Anterior cingulate cortex (tissue), 58 donors: ENCODE measurements at regions not wholly inside any gene's neighbourhood (a gene's known extent, or its start where the extent isn't known, plus 50 kb on each side); places are given as distances from the start of the nearest gene placed in this dataset.
"Not testable (repeated sequence)": the region's sequence is repeated elsewhere in the genome, so short reads cannot be mapped to it uniquely, and the experiment has no call there.

Source experiments
- DNase-seq, 58 donors: peaks; one replicate each; lab custom pipeline; 2025; lab: John Stamatoyannopoulos, UW

DNA sequence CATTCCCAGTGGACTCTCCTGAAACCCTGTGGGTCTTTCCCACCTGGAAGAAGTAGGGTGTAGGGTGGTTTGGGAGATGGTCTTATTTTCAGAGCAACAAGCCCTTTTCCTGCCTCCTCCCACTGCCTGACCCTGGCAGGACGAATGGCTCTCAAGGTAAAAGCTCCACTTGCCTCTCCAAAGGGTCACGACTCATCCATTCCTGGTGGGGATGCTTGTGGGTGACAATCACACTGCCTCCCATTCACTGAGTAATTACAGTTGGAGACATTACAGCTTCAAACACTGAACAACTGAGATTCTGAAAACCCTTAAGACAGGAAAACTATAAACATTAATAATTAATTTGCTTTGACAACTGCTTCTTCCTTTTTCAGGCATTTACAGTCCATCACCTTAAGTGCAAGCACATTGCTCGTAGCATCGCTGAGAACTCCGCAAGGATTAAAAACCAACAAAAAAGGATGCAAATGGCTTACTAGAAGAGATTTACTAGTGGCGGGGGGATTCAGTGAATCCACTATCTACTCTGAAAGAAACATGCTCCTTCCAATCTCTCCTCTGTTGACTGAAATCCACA, 199.6 kb upstream of the IRS2 start:
- no peak for DNase-seq

GRCh38 chr13:109983447-109983846, 197.1 kb upstream of the IRS2 start:
- peak in 5 of 58 donors; percentile 1 to 29 (median 6) for DNase-seq

DNA sequence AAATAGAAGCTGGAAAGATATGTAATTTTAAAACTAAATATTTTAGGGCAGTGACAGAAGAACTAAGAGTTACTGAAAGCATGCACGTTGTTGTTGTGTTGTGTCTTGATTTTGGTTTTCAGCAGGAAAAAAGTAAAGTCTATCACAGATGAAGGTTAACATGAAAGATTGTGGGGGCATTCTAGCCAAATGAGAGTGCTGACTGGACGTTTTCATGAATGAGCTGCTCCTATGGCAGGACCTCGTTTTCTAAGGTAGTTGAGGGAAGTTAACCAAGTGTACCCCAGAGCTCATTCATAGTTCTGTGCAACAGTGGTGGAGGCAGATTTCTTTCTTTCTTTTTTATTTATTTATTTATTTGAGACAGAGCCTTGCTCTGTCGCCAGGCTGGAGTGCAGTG, 194.6 kb upstream of the IRS2 start:
- no peak for DNase-seq

- DNase-seq = not testable (repeated sequence)
Measured at GRCh38 chr13:109979676-109980075, 193.3 kb upstream of the IRS2 start.

DNA sequence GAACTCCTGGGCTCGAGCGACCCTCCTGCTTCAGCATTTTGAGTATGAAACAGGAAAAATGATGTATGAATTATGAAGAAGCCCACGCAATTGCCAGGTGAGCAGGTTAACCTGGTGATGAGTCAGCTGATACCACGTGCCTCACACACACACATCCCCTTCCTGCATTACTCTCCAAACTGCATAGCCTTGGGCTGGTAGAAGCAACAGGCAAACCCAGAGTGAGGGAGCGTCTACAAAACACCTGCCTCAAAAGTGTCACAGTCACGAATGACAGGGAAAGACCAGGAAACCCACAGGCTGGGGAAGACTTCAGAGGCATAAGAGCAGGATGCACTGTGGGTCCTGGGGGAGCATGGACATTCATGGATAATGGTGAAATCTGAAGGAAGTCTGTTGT, 192.8 kb upstream of the IRS2 start:
- DNase-seq = no peak

DNA sequence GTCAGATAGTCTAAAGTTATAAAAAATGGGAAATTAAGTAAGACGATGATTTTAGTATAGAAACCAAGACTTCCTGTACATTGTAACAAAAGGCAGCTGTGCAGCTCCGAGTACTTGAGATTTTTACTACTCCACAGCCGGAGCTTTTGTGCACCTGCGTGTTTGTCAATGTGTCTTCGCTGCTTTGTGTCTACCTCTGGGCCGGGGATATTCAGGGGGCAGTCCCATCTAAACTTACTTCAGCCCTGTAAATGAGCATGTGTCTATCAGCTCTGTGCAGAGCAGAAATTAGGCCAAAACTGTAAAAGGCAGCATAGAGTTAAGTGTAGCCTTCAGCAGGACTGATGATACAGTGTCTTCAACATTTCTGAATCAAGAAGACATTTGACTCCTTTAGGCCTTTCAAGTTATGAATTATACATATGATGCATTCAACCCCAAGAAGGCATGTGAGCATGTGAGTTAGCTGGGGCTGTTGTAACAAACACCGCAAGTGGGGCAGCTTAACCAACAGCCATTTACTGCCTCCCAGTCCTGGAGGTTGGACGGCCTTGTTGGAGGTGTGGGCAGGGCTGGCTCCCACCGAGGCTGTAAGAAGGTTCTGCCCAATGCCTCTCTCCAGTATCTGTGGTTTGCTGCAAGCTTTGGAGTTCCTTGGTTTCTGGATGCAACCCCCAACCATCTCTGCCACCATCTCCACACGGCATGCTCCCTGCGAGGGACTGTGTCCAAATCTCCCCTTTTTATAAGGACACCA, 191.0 kb upstream of the IRS2 start:
- DNase-seq = no peak

DNA sequence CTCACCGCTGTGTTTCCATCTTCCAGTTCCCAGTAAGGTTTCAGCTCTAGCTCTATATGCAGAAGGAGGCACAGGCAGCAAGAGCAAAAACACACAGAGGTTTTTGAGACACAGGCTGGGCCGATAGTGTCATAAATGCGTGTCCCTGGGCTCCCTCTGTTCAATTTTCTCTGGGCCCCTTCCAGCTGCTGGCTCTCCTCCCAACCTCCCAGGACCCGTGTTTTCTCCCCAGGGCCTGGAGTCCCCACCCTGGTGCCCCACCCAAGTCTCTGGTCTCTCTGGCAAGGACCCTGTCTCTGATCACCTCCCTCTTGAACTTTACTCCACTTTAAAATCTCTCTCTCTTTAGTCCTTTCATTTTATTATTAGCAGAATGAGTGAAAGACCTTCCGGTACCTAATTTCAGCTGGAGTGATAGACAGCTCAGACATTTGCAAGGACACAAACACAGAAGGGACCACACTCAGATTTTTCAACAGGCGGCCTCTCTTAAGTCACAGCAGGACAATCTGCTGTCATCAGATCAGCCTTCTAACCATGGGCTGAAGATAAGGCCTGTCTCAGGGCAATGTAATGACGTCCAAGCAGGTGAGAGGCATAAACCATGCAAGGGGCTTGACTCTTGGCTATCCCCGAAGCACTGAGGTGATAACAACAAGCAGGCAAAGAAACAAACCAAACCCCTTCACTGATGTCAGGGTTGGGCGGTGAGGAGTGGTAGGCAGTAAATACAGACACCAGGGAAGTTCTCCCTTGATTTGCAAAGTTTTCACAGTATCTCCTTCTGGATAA, 190.0 kb upstream of the IRS2 start:
- no peak for DNase-seq

- DNase-seq = no peak
Measured at GRCh38 chr13:109974354-109974753, 188.0 kb upstream of the IRS2 start.

DNA sequence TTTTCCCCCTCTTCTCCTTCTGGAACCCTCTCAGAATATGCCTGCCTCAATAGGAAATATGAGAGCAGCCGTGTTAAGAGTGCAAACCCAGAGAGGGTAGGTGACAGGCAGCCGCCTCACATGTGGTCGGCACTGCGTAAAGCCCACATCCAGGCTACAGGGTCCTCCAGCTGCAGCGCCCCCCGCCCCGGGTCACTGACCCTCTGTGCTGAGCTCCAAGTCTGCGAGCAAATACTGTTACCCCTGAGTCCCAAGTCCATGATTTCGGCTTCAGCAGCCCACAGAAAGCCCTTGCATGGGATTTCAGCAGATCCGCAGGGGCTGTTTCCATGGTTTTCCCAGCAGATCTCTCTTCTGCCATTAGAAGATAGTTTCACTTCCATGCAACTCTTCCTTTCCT, 186.9 kb upstream of the IRS2 start:
- DNase-seq = no peak

GRCh38 chr13:109971456-109972090, 185.2 kb upstream of the IRS2 start:
- no peak for DNase-seq

DNA sequence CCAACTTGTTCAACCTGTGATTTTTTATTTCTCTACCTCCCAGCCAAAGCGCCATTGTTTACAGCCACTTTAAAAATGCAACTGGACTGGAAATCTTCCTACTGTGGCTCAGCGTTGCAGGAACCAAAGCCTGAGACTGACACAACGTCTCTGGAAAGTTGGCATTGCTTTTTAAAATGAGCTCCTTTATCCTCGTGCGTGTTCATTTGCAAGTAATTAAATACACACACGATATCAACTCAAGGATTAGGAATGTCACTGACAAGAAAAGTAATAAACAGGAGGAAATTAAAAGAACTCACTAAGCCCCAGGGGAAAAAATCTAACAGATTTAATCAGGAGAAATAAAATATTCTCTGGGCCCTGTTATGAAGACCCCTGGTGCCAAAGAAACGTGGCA, 184.6 kb upstream of the IRS2 start:
- no peak for DNase-seq

DNA sequence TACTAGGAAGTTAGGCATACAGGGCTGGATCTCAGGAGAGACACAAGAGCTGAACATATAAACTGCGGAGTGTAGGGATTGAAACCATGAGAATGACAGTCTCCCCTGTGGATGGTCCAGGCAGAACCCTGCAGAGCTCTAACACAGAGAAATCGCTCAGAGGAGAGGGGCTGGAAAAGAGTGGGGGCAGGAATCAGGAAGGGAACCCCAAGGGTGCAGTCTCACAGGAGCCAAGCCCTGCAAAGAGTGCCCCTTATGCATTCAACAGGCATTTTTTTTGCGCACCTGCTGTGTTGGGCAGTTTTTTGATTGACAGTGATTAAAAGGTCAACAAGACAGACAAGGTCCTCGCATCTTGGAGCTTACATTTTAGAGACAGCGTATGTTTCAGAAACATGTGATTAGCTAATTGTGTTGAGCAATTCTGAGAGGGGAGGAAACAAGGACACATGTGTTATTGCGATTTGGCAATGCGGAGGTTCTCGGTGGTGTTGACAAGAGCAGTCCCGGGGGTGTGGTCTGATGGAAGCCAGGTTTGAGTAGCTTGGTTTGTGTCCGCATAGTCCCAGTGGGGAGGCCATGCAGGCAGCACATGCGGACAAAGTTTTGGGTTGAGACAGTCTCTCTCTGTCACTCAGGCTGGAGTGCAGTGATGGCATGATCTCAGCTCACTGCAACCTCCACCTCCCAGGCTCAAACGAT, 182.6 kb upstream of the IRS2 start:
- no peak for DNase-seq

- DNase-seq = no peak
Measured at GRCh38 chr13:109963960-109964563, 177.7 kb upstream of the IRS2 start.

- no peak for DNase-seq
Measured at GRCh38 chr13:109963384-109963783, 177.0 kb upstream of the IRS2 start.

DNA sequence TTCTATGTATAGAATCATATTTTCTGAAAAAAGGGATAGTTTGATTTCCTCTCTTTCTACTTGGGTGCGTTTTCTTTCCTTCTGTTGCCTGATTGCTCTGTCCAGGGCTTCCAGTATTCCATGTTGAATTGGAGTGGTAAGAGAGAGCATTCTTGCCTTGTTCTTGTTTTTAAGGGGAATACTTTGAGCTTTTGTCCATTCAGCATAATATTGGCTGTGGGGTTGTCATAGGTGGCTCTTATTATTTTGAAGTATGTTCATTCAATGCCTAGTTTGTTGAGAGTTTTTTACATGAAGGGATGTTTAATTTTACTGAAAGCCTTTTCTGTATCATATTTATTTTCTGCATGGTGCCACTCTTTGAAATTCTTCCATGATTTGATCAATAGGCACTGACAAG, 173.5 kb upstream of the IRS2 start:
- no peak for DNase-seq

- no peak for DNase-seq
Measured at GRCh38 chr13:109957875-109958274, 171.5 kb upstream of the IRS2 start.

DNA sequence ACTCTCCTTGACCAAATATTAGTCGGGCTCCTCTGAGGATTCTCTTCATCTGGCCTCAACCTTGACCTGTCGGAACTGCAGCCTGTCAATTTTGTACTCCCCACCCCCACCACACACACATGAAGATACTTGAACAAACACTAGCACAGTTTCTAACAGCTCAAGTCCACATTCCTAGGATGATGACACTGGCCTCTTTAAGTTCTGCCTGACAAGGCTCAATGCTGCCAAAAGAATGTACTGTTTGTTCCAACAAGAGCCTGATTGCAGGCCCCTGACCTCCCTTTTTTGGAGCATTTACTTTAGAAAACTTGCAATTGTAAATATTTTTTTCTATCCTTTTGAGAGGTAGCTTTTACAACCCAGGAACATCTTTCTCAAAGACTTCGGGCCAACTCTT, 169.2 kb upstream of the IRS2 start:
- no peak for DNase-seq

DNA sequence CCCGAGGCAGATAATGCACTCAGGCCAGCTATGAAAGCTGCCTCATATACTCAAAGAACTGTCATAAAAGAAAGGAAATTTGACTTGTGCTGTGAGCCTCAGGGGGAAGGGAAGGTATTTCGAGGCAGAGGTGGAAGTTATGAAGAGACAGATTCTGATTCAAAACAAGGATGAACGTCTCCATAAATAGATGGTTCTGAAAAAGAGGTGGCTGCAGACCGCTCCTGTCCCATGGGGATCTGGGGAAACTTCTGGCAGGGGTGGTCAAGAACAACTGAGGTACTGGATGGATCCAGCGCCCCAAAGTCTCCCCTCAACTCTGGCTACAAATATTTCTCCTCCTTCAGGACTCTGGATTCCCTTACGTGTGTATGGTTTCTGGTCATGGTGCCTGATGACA, 168.1 kb upstream of the IRS2 start:
- no peak for DNase-seq

- DNase-seq = no peak
Measured at GRCh38 chr13:109951491-109951890, 165.1 kb upstream of the IRS2 start.

GRCh38 chr13:109949397-109949796, 163.0 kb upstream of the IRS2 start:
- no peak for DNase-seq
